HCT116 (cell line): ENCODE measurements at regions not wholly inside any gene's neighbourhood (a gene's known extent, or its start where the extent isn't known, plus 50 kb on each side); places are given as distances from the start of the nearest gene placed in this dataset.

Source experiments
- ATAC-seq: fragments of 200-7000 bp; cut with Tn5 transposase; 2 replicates; pipeline ENCODE4 v1.9.1; 2020; ENCODE audit warnings: mild to moderate bottlenecking, moderate library complexity
- BruUV-seq: library from RNA; stranded (reverse); fragments of 400-500 nt; replicated peaks from 2 replicates; lab custom pipeline; 2021; lab: Mats Ljungman, UMichigan
- CTCF ChIA-PET: fragments of 300-600 bp; sonication (Branson Sonifier 250); formaldehyde crosslinking; loops from one replicate; lab custom pipeline; 2021; ENCODE audit warnings: antibody characterized with exemption; lab: Charles Lee
- POLR2A ChIA-PET: fragments of 300-600, 350-600 bp; sonication (Branson Sonifier 250); formaldehyde crosslinking; loops from one replicate; lab custom pipeline; 2021; ENCODE audit warnings: antibody characterized with exemption; lab: Charles Lee
- RAD21 ChIA-PET, 2 experiments: fragments of 300-600 bp; sonication (Branson Sonifier 250); formaldehyde crosslinking; loops; one replicate each; lab custom pipeline; 2023; ENCODE audit warnings: low total read pairs in 2 of 2; ENCODE audit not compliant: uncharacterized antibody in 2 of 2, unreplicated experiment in 2 of 2, low non-redundant PET in 1 of 2; lab: Charles Lee
- DNase-seq: peaks from one replicate; pipeline ENCODE4 v3.0.0-alpha.2; 2010; ENCODE audit warnings: low read depth, low spot score
- H2AFZ ChIP-seq: fragments of 200-600 bp; shearing (Covaris generic), sonication (generic); 2 replicates; pipeline ENCODE4 v1.6.1; 2017; ENCODE audit warnings: low read depth, mixed run types, mixed read lengths, antibody characterized with exemption, low read length; ENCODE audit not compliant: poor library complexity, severe bottlenecking
- H3K27ac ChIP-seq: 2 replicates; pipeline ENCODE4 v1.5.1; 2012; ENCODE audit warnings: low read depth, low read length
- H3K27me3 ChIP-seq: fragments of 200-600 bp; sonication (generic); 2 replicates; pipeline ENCODE4 v1.6.1; 2016; ENCODE audit warnings: mixed run types, low read length, mixed read lengths; ENCODE audit not compliant: insufficient read depth
- H3K36me3 ChIP-seq, 2 experiments: fragments of 200-500 bp in 1 of 2; fragments of 200-600 bp in 1 of 2; sonication (Bioruptor generic) in 1 of 2; sonication (generic) in 1 of 2; 2 replicates each; pipeline versions ENCODE4 v1.5.1 to v1.6.1; 2014 to 2016; ENCODE audit warnings: low read length in 2 of 2, inconsistent platforms in 1 of 2, mixed read lengths in 1 of 2, mixed run types in 1 of 2; ENCODE audit not compliant: insufficient read depth in 2 of 2, control insufficient read depth in 1 of 2
- H3K4me1 ChIP-seq, 2 experiments: fragments of 200-600 bp in 1 of 2; sonication (generic) in 1 of 2; 2 replicates each; pipeline versions ENCODE4 v1.5.1 to v1.6.1; 2012 to 2017; ENCODE audit warnings: low read length in 2 of 2, inconsistent platforms in 1 of 2, mild to moderate bottlenecking in 1 of 2, mixed read lengths in 1 of 2, mixed run types in 1 of 2, moderate library complexity in 1 of 2; ENCODE audit not compliant: insufficient read depth in 2 of 2, control insufficient read depth in 1 of 2
- H3K4me2 ChIP-seq: fragments of 200-600 bp; sonication (generic); 2 replicates; pipeline ENCODE4 v1.6.1; 2017; ENCODE audit warnings: mixed run types, low read length, mixed read lengths
- H3K4me3 ChIP-seq, 2 experiments: fragments of 200-600 bp in 1 of 2; sonication (generic) in 1 of 2; replicated peaks in 1 of 2; 2 replicates each; pipeline ENCODE4 v1.5.1; 2011 to 2016; ENCODE audit warnings: low read length in 2 of 2, control low read depth in 1 of 2, low read depth in 1 of 2, mild to moderate bottlenecking in 1 of 2, mixed read lengths in 1 of 2, mixed run types in 1 of 2
- H3K79me2 ChIP-seq: fragments of 200-600 bp; sonication (generic); 2 replicates; pipeline ENCODE4 v1.6.1; 2017; ENCODE audit warnings: mild to moderate bottlenecking, mixed run types, low read length, moderate library complexity, mixed read lengths; ENCODE audit not compliant: insufficient read depth
- H3K9ac ChIP-seq: fragments of 200-600 bp; sonication (generic); 2 replicates; pipeline ENCODE4 v1.6.1; 2016; ENCODE audit warnings: low read length, mixed read lengths
- H3K9me2 ChIP-seq: fragments of 200-600 bp; sonication (generic), shearing (Covaris generic); 2 replicates; pipeline ENCODE4 v1.6.1; 2017; ENCODE audit warnings: mixed run types, mild to moderate bottlenecking, moderate library complexity; ENCODE audit not compliant: insufficient read depth
- H3K9me3 ChIP-seq, 2 experiments: fragments of 200-500 bp in 1 of 2; fragments of 200-600 bp in 1 of 2; sonication (Bioruptor generic) in 1 of 2; sonication (generic) in 1 of 2; 2 replicates each; pipeline ENCODE4 v1.6.1; 2014 to 2017; ENCODE audit warnings: low read length in 2 of 2, mixed read lengths in 2 of 2, inconsistent platforms in 1 of 2, low read depth in 1 of 2, mild to moderate bottlenecking in 1 of 2, mixed run types in 1 of 2, moderate library complexity in 1 of 2; ENCODE audit not compliant: control insufficient read depth in 1 of 2, insufficient read depth in 1 of 2
- H4K20me1 ChIP-seq: fragments of 200-600 bp; sonication (generic), shearing (Covaris generic); 2 replicates; pipeline ENCODE4 v1.6.1; 2017; ENCODE audit warnings: mixed run types, mild to moderate bottlenecking, moderate library complexity; ENCODE audit not compliant: insufficient read depth
- CBX3 ChIP-seq: IDR thresholded peaks from 2 replicates; pipeline ENCODE4 v1.6.1; 2012; ENCODE audit warnings: low read depth
- CEBPB ChIP-seq: IDR thresholded peaks from 2 replicates; pipeline ENCODE4 v1.6.1; 2012; ENCODE audit warnings: low read depth
- EZH2 ChIP-seq: fragments of 200-600 bp; sonication (generic); IDR thresholded peaks from 2 replicates; pipeline ENCODE4 v1.6.1; 2017; ENCODE audit warnings: antibody characterized with exemption, mixed run types
- EZH2phosphoT487 ChIP-seq: fragments of 200-600 bp; IDR thresholded peaks from 2 replicates; pipeline ENCODE4 v1.6.1; 2018; ENCODE audit warnings: antibody characterized with exemption, borderline replicate concordance
- FOSL1 ChIP-seq: IDR thresholded peaks from 2 replicates; pipeline ENCODE4 v1.6.1; 2012; ENCODE audit warnings: low read depth
- POLR2A ChIP-seq: IDR thresholded peaks from 2 replicates; pipeline ENCODE4 v1.7.0; 2011; ENCODE audit warnings: borderline replicate concordance; ENCODE audit not compliant: insufficient read depth, insufficient read length; ENCODE audit errors: extremely low read depth
- RAD21 ChIP-seq: IDR thresholded peaks from 2 replicates; pipeline ENCODE4 v1.6.1; 2012; ENCODE audit warnings: low read depth, mild to moderate bottlenecking
- SIN3A ChIP-seq: IDR thresholded peaks from 2 replicates; pipeline ENCODE4 v1.6.1; 2012; ENCODE audit warnings: low read depth
- SP1 ChIP-seq: IDR thresholded peaks from 2 replicates; pipeline ENCODE4 v1.6.1; 2012; ENCODE audit warnings: low read depth
- SRF ChIP-seq: IDR thresholded peaks from 2 replicates; pipeline ENCODE4 v1.6.1; 2012; ENCODE audit warnings: low read depth
- TCF7L2 ChIP-seq: IDR thresholded peaks from 2 replicates; pipeline ENCODE4 v1.7.0; 2011; ENCODE audit warnings: borderline replicate concordance, inconsistent platforms; ENCODE audit not compliant: insufficient read depth, insufficient read length; ENCODE audit errors: extremely low read depth
- YY1 ChIP-seq: IDR thresholded peaks from 2 replicates; pipeline ENCODE4 v1.6.1; 2011; ENCODE audit warnings: low read length, low read depth, moderate library complexity, mild to moderate bottlenecking; ENCODE audit not compliant: insufficient replicate concordance; ENCODE audit errors: extremely low read depth
- ZFX ChIP-seq: fragments of 450-650 bp; IDR thresholded peaks from 2 replicates; pipeline ENCODE4 v1.6.1; 2017
- intact Hi-C: fragments of 100-400 bp; cut with micrococcal nuclease; formaldehyde crosslinking; loops from 2 replicates; pipeline ENCODE4 v1.10.0; 2022
- TF ChIP-seq, protein P1 (sequence below): IDR thresholded peaks from 2 replicates; pipeline ENCODE4 v1.6.1; 2011; ENCODE audit warnings: mild to moderate bottlenecking, low read length, moderate library complexity; ENCODE audit not compliant: insufficient replicate concordance; ENCODE audit errors: extremely low read depth
- TF ChIP-seq, protein P2 (sequence below): IDR thresholded peaks from 2 replicates; pipeline ENCODE4 v1.6.1; 2012
- TF ChIP-seq, protein P3 (sequence below), 3 experiments: fragments of 200-600 bp in 1 of 3; sonication (generic) in 1 of 3; IDR thresholded peaks in 2 of 3; conservative IDR thresholded peaks in 1 of 3; 2 replicates each; pipeline ENCODE4 v1.5.1; 2012 to 2017; ENCODE audit warnings: low read depth in 2 of 3, low read length in 2 of 3, antibody characterized with exemption in 1 of 3, borderline replicate concordance in 1 of 3, control low read depth in 1 of 3, mild to moderate bottlenecking in 1 of 3, mixed read lengths in 1 of 3, mixed run types in 1 of 3, moderate library complexity in 1 of 3; ENCODE audit not compliant: insufficient read depth in 1 of 3
- TF ChIP-seq, protein P4 (sequence below): IDR thresholded peaks from 2 replicates; pipeline ENCODE4 v1.6.1; 2012

DNA sequence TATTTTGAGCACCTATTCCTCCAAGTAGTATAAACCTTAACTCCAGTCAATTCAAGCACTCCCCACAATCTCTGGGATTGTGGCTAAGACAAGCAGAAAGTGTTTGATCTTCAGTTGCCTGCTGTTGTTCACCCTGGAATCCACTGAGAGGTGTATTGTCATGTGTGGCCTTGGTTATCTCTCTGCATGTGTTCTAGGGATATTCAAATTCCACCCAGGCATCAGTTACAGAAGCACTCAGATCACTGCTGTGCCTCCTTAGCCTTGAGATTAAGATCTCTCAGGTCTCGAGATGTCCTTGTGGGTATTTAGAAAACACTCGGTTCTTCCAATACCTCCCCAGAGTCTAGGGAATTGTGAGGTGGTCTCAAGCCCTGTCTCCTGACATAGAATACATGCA is 213.3 kb downstream of the SMARCA1 start:
- ChIA-PET POLR2A (no interaction called here), CTCF (no interaction called here), RAD21 (no interaction called here)
- Histone ChIP-seq H3K9me3 (no peaks in the 10 kb centered on the region), H3K4me1 (no peaks in the 10 kb centered on the region), H3K36me3 (no peaks in the 10 kb centered on the region), H3K79me2 (no peaks in the 10 kb centered on the region), H3K4me3 (no peak overlapping the region), H2AFZ (no peak overlapping the region), H4K20me1 (no peaks in the 10 kb centered on the region), H3K4me2 (no peak overlapping the region), H3K27me3 (no peaks in the 10 kb centered on the region), H3K27ac (no peak overlapping the region), H3K9ac (no peak overlapping the region), H3K9me2 (no peaks in the 10 kb centered on the region)
- intact Hi-C loops, result no loop called here
- TF ChIP-seq ZFX (no peak), EZH2 (no peak)
- ATAC-seq (no peak), DNase-seq (no peak)
- BruUV-seq, result no TSS peak

GRCh38 chrX:129262912-129263311 is 260.4 kb downstream of the SMARCA1 start:
- H4K20me1 ChIP-seq, result no peaks in the 10 kb centered on the region
- no peaks in the 10 kb centered on the region for H3K9me2 ChIP-seq
- ChIA-PET RAD21 (no interaction called here), POLR2A (no interaction called here), CTCF (no interaction called here)
- ATAC-seq (no peak), DNase-seq (no peak)
- H3K27ac ChIP-seq, result no peak overlapping the region
- no peaks in the 10 kb centered on the region for H3K4me1 ChIP-seq
- no TSS peak for BruUV-seq
- H3K27me3 ChIP-seq, result no peaks in the 10 kb centered on the region
- H2AFZ ChIP-seq, result no peak overlapping the region
- no peak overlapping the region for H3K9ac ChIP-seq
- H3K79me2 ChIP-seq, result no peaks in the 10 kb centered on the region
- H3K4me3 ChIP-seq, result no peak overlapping the region
- H3K36me3 ChIP-seq, result no peaks in the 10 kb centered on the region
- no peaks in the 10 kb centered on the region for H3K9me3 ChIP-seq
- intact Hi-C loops, result no loop called here
- H3K4me2 ChIP-seq, result no peak overlapping the region
- TF ChIP-seq FOSL1 (no peak), SRF (no peak), CBX3 (no peak), POLR2A (no peak), TCF7L2 (no peak), SP1 (no peak), EZH2phosphoT487 (no peak), YY1 (no peak), RAD21 (no peak), SIN3A (no peak), CEBPB (no peak), EZH2 (no peak)
- TF ChIP-seq, protein P1, sequence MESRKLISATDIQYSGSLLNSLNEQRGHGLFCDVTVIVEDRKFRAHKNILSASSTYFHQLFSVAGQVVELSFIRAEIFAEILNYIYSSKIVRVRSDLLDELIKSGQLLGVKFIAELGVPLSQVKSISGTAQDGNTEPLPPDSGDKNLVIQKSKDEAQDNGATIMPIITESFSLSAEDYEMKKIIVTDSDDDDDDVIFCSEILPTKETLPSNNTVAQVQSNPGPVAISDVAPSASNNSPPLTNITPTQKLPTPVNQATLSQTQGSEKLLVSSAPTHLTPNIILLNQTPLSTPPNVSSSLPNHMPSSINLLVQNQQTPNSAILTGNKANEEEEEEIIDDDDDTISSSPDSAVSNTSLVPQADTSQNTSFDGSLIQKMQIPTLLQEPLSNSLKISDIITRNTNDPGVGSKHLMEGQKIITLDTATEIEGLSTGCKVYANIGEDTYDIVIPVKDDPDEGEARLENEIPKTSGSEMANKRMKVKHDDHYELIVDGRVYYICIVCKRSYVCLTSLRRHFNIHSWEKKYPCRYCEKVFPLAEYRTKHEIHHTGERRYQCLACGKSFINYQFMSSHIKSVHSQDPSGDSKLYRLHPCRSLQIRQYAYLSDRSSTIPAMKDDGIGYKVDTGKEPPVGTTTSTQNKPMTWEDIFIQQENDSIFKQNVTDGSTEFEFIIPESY, result no peak
- TF ChIP-seq, protein P2, sequence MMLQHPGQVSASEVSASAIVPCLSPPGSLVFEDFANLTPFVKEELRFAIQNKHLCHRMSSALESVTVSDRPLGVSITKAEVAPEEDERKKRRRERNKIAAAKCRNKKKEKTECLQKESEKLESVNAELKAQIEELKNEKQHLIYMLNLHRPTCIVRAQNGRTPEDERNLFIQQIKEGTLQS, result no peak
- TF ChIP-seq, protein P3, sequence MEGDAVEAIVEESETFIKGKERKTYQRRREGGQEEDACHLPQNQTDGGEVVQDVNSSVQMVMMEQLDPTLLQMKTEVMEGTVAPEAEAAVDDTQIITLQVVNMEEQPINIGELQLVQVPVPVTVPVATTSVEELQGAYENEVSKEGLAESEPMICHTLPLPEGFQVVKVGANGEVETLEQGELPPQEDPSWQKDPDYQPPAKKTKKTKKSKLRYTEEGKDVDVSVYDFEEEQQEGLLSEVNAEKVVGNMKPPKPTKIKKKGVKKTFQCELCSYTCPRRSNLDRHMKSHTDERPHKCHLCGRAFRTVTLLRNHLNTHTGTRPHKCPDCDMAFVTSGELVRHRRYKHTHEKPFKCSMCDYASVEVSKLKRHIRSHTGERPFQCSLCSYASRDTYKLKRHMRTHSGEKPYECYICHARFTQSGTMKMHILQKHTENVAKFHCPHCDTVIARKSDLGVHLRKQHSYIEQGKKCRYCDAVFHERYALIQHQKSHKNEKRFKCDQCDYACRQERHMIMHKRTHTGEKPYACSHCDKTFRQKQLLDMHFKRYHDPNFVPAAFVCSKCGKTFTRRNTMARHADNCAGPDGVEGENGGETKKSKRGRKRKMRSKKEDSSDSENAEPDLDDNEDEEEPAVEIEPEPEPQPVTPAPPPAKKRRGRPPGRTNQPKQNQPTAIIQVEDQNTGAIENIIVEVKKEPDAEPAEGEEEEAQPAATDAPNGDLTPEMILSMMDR (IDR thresholded peaks at IDR 0.05 in 2 of 3, conservative IDR thresholded peaks at IDR 0.05 in 1 of 3; ENCODE audit: borderline replicate concordance in 1 of 3, insufficient read depth in 1 of 3, low read depth in 2 of 3, low read length in 2 of 3), result no peak
- TF ChIP-seq, protein P4, sequence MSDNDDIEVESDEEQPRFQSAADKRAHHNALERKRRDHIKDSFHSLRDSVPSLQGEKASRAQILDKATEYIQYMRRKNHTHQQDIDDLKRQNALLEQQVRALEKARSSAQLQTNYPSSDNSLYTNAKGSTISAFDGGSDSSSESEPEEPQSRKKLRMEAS, result no peak
